DMS79 treated with DMSO at 0.1 percent for 48 hours (cell line): ENCODE measurements at regions not wholly inside any gene's neighbourhood (a gene's known extent, or its start where the extent isn't known, plus 50 kb on each side); places are given as distances from the start of the nearest gene placed in this dataset.
"Not testable (repeated sequence)": the region's sequence is repeated elsewhere in the genome, so short reads cannot be mapped to it uniquely, and the experiment has no call there.

ENCODE experiments used
- DNase-seq: peaks from one replicate; lab custom pipeline; 2025; lab: John Stamatoyannopoulos, UW

- DNase-seq: no peak
These were observed 302.3 kb upstream of the IGFBP7 start for GRCh38 chr4:57412259-57413054.

GRCh38 chr4:57410331-57411052, 300.3 kb upstream of the IGFBP7 start:
- DNase-seq: no peak

- no peak for DNase-seq
These were observed 295.2 kb upstream of the IGFBP7 start for GRCh38 chr4:57405359-57405758.

- no peak for DNase-seq
These were observed 294.3 kb upstream of the IGFBP7 start for GRCh38 chr4:57404483-57404882.

- no peak for DNase-seq
These were observed 293.4 kb upstream of the IGFBP7 start for GRCh38 chr4:57403591-57403990.

GRCh38 chr4:57401586-57401985, 291.4 kb upstream of the IGFBP7 start:
- no peak for DNase-seq

GRCh38 chr4:57378766-57379165, 268.6 kb upstream of the IGFBP7 start:
- no peak for DNase-seq

- DNase-seq: no peak
These were observed 264.8 kb upstream of the IGFBP7 start for GRCh38 chr4:57374866-57375595.

GRCh38 chr4:57373991-57374390, 263.8 kb upstream of the IGFBP7 start:
- no peak for DNase-seq

- DNase-seq: no peak
These were observed 261.5 kb upstream of the IGFBP7 start for GRCh38 chr4:57371671-57372070.

GRCh38 chr4:57370691-57371090, 260.5 kb upstream of the IGFBP7 start:
- DNase-seq: no peak

- DNase-seq: no peak
These were observed 259.3 kb upstream of the IGFBP7 start for GRCh38 chr4:57369446-57369845.

- no peak for DNase-seq
These were observed 254.1 kb upstream of the IGFBP7 start for GRCh38 chr4:57364255-57364654.

- no peak for DNase-seq
These were observed 253.2 kb upstream of the IGFBP7 start for GRCh38 chr4:57363346-57363745.

- no peak for DNase-seq
These were observed 250.5 kb upstream of the IGFBP7 start for GRCh38 chr4:57360681-57361080.

GRCh38 chr4:57355101-57355665, 245.0 kb upstream of the IGFBP7 start:
- no peak for DNase-seq

- no peak for DNase-seq
These were observed 241.5 kb upstream of the IGFBP7 start for GRCh38 chr4:57351731-57352130.

GRCh38 chr4:57344296-57344695, 234.1 kb upstream of the IGFBP7 start:
- no peak for DNase-seq

GRCh38 chr4:57342411-57342810, 232.2 kb upstream of the IGFBP7 start:
- DNase-seq: no peak

GRCh38 chr4:57338861-57339260, 228.7 kb upstream of the IGFBP7 start:
- not testable (repeated sequence) for DNase-seq

GRCh38 chr4:57333684-57334083, 223.5 kb upstream of the IGFBP7 start:
- DNase-seq: no peak

- no peak for DNase-seq
These were observed 221.8 kb upstream of the IGFBP7 start for GRCh38 chr4:57331959-57332358.
